ENCODE measurements at regions not wholly inside any gene's neighbourhood (a gene's known extent, or its start where the extent isn't known, plus 50 kb on each side); places are given as distances from the start of the nearest gene placed in this dataset.

DNA sequence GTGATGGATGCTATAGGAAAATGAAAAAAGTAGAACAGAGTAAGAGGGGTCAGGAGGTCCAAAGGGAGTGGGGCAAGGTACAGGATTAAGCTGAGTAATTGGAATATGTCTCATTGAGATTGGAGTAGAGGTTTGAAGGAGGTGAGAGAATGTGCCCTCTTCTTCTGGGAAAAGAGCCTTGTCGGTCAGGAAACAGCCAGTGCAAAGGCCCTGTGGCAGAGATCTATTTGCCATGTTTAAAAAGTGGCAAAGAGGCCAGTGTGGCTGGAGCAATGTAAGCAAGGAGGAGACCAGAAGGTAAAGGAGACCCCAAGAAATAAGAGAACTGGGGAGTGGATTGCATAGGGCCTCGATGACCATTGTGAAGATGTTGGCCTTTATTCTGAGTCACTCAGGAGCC lies 706.5 kb downstream of the MED13L start:
- TF ChIP-seq, protein P1, sequence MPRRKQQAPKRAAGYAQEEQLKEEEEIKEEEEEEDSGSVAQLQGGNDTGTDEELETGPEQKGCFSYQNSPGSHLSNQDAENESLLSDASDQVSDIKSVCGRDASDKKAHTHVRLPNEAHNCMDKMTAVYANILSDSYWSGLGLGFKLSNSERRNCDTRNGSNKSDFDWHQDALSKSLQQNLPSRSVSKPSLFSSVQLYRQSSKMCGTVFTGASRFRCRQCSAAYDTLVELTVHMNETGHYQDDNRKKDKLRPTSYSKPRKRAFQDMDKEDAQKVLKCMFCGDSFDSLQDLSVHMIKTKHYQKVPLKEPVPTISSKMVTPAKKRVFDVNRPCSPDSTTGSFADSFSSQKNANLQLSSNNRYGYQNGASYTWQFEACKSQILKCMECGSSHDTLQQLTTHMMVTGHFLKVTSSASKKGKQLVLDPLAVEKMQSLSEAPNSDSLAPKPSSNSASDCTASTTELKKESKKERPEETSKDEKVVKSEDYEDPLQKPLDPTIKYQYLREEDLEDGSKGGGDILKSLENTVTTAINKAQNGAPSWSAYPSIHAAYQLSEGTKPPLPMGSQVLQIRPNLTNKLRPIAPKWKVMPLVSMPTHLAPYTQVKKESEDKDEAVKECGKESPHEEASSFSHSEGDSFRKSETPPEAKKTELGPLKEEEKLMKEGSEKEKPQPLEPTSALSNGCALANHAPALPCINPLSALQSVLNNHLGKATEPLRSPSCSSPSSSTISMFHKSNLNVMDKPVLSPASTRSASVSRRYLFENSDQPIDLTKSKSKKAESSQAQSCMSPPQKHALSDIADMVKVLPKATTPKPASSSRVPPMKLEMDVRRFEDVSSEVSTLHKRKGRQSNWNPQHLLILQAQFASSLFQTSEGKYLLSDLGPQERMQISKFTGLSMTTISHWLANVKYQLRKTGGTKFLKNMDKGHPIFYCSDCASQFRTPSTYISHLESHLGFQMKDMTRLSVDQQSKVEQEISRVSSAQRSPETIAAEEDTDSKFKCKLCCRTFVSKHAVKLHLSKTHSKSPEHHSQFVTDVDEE (CRISPR knock-in tag; IDR thresholded peaks at IDR 0.05): no peak
- TF ChIP-seq ARNTL (CRISPR knock-in tag; IDR thresholded peaks at IDR 0.05; ENCODE audit: borderline replicate concordance, low read depth) (no peak), ZNF565 (CRISPR knock-in tag; conservative IDR thresholded peaks at IDR 0.05; ENCODE audit: low read depth) (no peak), ISL1 (CRISPR knock-in tag; IDR thresholded peaks at IDR 0.05) (no peak), SNAI2 (CRISPR knock-in tag; IDR thresholded peaks at IDR 0.05) (no peak), BACH2 (CRISPR knock-in tag; IDR thresholded peaks at IDR 0.05; ENCODE audit: borderline replicate concordance) (no peak), ZFP3 (CRISPR knock-in tag; IDR thresholded peaks at IDR 0.05) (no peak), OSR1 (CRISPR knock-in tag; IDR thresholded peaks at IDR 0.05) (no peak), PPARA (CRISPR knock-in tag; IDR thresholded peaks at IDR 0.05; ENCODE audit: borderline replicate concordance) (no peak), CSDC2 (CRISPR knock-in tag; IDR thresholded peaks at IDR 0.05) (no peak), ZNF70 (CRISPR knock-in tag; IDR thresholded peaks at IDR 0.05) (no peak), ZNF8 (CRISPR knock-in tag; IDR thresholded peaks at IDR 0.05) (no peak), RARB (CRISPR knock-in tag; IDR thresholded peaks at IDR 0.05) (no peak), TCF4 (CRISPR knock-in tag; IDR thresholded peaks at IDR 0.05; ENCODE audit: borderline replicate concordance) (no peak), ZC3H10 (CRISPR knock-in tag; IDR thresholded peaks at IDR 0.05) (no peak), GLIS3 (CRISPR knock-in tag; IDR thresholded peaks at IDR 0.05) (no peak), ZFP30 (CRISPR knock-in tag; IDR thresholded peaks at IDR 0.05) (no peak)
- TF ChIP-seq, protein P2, sequence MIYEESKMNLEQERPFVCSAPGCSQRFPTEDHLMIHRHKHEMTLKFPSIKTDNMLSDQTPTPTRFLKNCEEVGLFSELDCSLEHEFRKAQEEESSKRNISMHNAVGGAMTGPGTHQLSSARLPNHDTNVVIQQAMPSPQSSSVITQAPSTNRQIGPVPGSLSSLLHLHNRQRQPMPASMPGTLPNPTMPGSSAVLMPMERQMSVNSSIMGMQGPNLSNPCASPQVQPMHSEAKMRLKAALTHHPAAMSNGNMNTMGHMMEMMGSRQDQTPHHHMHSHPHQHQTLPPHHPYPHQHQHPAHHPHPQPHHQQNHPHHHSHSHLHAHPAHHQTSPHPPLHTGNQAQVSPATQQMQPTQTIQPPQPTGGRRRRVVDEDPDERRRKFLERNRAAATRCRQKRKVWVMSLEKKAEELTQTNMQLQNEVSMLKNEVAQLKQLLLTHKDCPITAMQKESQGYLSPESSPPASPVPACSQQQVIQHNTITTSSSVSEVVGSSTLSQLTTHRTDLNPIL (CRISPR knock-in tag; IDR thresholded peaks at IDR 0.05; ENCODE audit: low read depth): no peak
- TF ChIP-seq, protein P3, sequence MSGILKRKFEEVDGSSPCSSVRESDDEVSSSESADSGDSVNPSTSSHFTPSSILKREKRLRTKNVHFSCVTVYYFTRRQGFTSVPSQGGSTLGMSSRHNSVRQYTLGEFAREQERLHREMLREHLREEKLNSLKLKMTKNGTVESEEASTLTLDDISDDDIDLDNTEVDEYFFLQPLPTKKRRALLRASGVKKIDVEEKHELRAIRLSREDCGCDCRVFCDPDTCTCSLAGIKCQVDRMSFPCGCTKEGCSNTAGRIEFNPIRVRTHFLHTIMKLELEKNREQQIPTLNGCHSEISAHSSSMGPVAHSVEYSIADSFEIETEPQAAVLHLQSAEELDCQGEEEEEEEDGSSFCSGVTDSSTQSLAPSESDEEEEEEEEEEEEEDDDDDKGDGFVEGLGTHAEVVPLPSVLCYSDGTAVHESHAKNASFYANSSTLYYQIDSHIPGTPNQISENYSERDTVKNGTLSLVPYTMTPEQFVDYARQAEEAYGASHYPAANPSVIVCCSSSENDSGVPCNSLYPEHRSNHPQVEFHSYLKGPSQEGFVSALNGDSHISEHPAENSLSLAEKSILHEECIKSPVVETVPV (CRISPR knock-in tag; IDR thresholded peaks at IDR 0.05): no peak
- TF ChIP-seq, protein P4, sequence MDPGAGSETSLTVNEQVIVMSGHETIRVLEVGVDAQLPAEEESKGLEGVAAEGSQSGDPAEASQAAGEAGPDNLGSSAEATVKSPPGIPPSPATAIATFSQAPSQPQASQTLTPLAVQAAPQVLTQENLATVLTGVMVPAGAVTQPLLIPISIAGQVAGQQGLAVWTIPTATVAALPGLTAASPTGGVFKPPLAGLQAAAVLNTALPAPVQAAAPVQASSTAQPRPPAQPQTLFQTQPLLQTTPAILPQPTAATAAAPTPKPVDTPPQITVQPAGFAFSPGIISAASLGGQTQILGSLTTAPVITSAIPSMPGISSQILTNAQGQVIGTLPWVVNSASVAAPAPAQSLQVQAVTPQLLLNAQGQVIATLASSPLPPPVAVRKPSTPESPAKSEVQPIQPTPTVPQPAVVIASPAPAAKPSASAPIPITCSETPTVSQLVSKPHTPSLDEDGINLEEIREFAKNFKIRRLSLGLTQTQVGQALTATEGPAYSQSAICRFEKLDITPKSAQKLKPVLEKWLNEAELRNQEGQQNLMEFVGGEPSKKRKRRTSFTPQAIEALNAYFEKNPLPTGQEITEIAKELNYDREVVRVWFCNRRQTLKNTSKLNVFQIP (CRISPR knock-in tag; IDR thresholded peaks at IDR 0.05; ENCODE audit: borderline replicate concordance, low read depth): no peak
- ATAC-seq: no peak

DNA sequence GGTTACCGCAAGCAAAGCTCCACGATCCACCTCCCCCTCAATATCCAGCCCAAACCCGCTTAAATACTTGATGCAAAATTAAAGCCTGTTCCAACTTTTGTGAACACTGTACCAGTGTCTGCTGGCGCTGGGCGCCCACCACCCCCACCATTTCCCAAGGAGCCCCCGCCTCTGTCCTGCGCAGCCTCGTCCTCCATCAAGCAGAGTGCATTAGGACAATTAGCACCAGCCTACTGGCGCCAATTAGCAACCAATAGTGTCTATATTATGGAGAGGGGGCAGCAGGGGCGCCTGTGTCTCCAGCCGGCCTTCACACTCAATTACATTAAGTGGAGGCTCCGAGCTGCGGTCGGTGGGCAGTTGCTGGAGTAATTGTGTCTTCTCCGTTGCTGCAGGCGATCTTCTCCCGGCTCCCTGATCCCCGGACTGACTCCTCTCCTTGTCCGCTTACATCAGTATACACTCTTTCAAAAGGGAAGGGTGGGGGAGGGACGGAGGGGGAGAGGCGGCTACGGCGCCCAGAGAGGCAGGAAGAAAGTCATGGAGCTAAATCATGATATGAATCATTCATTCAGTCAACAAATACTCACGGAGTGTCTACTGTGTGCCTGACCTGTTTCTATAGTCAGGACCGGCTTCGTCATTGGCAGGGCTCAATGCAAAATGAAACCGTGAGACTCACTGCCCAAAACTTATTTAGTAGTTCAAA lies 707.3 kb downstream of the MED13L start:
- peak; percentile 77 for ATAC-seq

More for the DNA sequence above, 707.3 kb downstream of the MED13L start:
- TF ChIP-seq ARNTL (CRISPR knock-in tag; IDR thresholded peaks at IDR 0.05; ENCODE audit: borderline replicate concordance, low read depth) (no peak), TCF4 (CRISPR knock-in tag; IDR thresholded peaks at IDR 0.05; ENCODE audit: borderline replicate concordance) (0 out of 2 replicates have a peak, but pooled peaks have one; percentile 12)
- TF ChIP-seq, protein P1 (CRISPR knock-in tag; IDR thresholded peaks at IDR 0.05): 0 out of 2 replicates have a peak, but pooled peaks have one; percentile 40
